ENCODE measurements at regions not wholly inside any gene's neighbourhood (a gene's known extent, or its start where the extent isn't known, plus 50 kb on each side); places are given as distances from the start of the nearest gene placed in this dataset.

GRCh38 chr12:73486256-73486655 lies 1051.4 kb upstream of the ATXN7L3B start:
- Histone ChIP-seq H3K4me2 (replicated peaks; ENCODE audit: low read depth, low read length, poor library complexity, severe bottlenecking) (no peak overlapping the region), H2AFZ (ENCODE audit: insufficient read depth, low read depth, low read length, poor library complexity, severe bottlenecking) (no peak overlapping the region), H3K4me3 (ENCODE audit: control extremely low read depth in 1 of 5, extremely low read depth in 1 of 5, insufficient read depth in 1 of 5, low read depth in 2 of 5, low read length in 4 of 5) (no peak overlapping the region), H3K9ac (ENCODE audit: low read length) (no peak overlapping the region), H3K9me3 (ENCODE audit: control extremely low read depth in 1 of 3, control insufficient read depth in 2 of 3, insufficient read depth in 1 of 3, low read length in 2 of 3) (peaks cover 0 to 3% (median 1%) of the 10 kb centered on the region in 3 donors), H3K79me2 (ENCODE audit: control insufficient read depth, insufficient read depth, low read length) (no peaks in the 10 kb centered on the region), H4K20me1 (ENCODE audit: control insufficient read depth, insufficient read depth, low read length, poor library complexity, severe bottlenecking) (no peaks in the 10 kb centered on the region), H3K27ac (ENCODE audit: low read length in 2 of 2) (no peak overlapping the region), H3K36me3 (replicated peaks in 1 of 2; ENCODE audit: control extremely low read depth in 1 of 2, control insufficient read depth in 1 of 2, extremely low read depth in 1 of 2, insufficient read depth in 2 of 2, low read length in 1 of 2) (no peaks in the 10 kb centered on the region), H3K4me1 (ENCODE audit: control insufficient read depth in 2 of 2, insufficient read depth in 2 of 2, low read length in 2 of 2) (no peaks in the 10 kb centered on the region), H3K27me3 (replicated peaks in 1 of 4; ENCODE audit: control extremely low read depth in 1 of 4, control insufficient read depth in 3 of 4, insufficient read depth in 4 of 4, low read length in 3 of 4) (no peaks in the 10 kb centered on the region)
- POLR2A ChIA-PET: no interaction called here
- Mint-ChIP-seq H3K27ac (no peak overlapping the region), H3K4me3 (no peak overlapping the region), H3K9me3 (ENCODE audit: insufficient read depth) (peaks cover 9% of the 10 kb centered on the region), H3K4me1 (no peaks in the 10 kb centered on the region), H3K27me3 (no peaks in the 10 kb centered on the region)
- no peak for DNase-seq
- intact Hi-C loops (cut with micrococcal nuclease): no loop called here
- no peak for TF ChIP-seq CTCF (IDR thresholded peaks at IDR 0.05)
- TF ChIP-seq EZH2 (IDR thresholded peaks at IDR 0.05; ENCODE audit: borderline replicate concordance, insufficient read depth, low read depth, low read length, poor library complexity, severe bottlenecking): no peak
- ATAC-seq (ENCODE audit: low read depth): no peak
- CTCF ChIA-PET: no interaction called here

GRCh38 chr12:73506611-73507010 lies 1031.0 kb upstream of the ATXN7L3B start:
- H3K4me1 Mint-ChIP-seq: no peaks in the 10 kb centered on the region
- H3K36me3 ChIP-seq (replicated peaks in 1 of 2; ENCODE audit: control extremely low read depth in 1 of 2, control insufficient read depth in 1 of 2, extremely low read depth in 1 of 2, insufficient read depth in 2 of 2, low read length in 1 of 2): no peaks in the 10 kb centered on the region
- H3K27ac ChIP-seq (ENCODE audit: low read length in 2 of 2): no peak overlapping the region
- peaks cover 5% of the 10 kb centered on the region for H3K9me3 Mint-ChIP-seq (ENCODE audit: insufficient read depth)
- WGBS (ENCODE audit: insufficient coverage): no CpG with 5 or more reads among the region's 1 CpG
- H3K9ac ChIP-seq (ENCODE audit: low read length): no peak overlapping the region
- no peaks in the 10 kb centered on the region for H3K27me3 ChIP-seq (replicated peaks in 1 of 4; ENCODE audit: control extremely low read depth in 1 of 4, control insufficient read depth in 3 of 4, insufficient read depth in 4 of 4, low read length in 3 of 4)
- intact Hi-C loops (cut with micrococcal nuclease): no loop called here
- H3K27me3 Mint-ChIP-seq: no peaks in the 10 kb centered on the region
- peaks cover 0 to 6% (median 0%) of the 10 kb centered on the region in 3 donors for H3K9me3 ChIP-seq (ENCODE audit: control extremely low read depth in 1 of 3, control insufficient read depth in 2 of 3, insufficient read depth in 1 of 3, low read length in 2 of 3)
- H2AFZ ChIP-seq (ENCODE audit: insufficient read depth, low read depth, low read length, poor library complexity, severe bottlenecking): no peak overlapping the region
- no peak overlapping the region for H3K4me3 Mint-ChIP-seq
- ChIA-PET CTCF (no interaction called here), POLR2A (no interaction called here)
- H3K4me2 ChIP-seq (replicated peaks; ENCODE audit: low read depth, low read length, poor library complexity, severe bottlenecking): no peak overlapping the region
- H3K79me2 ChIP-seq (ENCODE audit: control insufficient read depth, insufficient read depth, low read length): no peaks in the 10 kb centered on the region
- H3K4me1 ChIP-seq (ENCODE audit: control insufficient read depth in 2 of 2, insufficient read depth in 2 of 2, low read length in 2 of 2): no peaks in the 10 kb centered on the region
- TF ChIP-seq CTCF (IDR thresholded peaks at IDR 0.05) (no peak), EZH2 (IDR thresholded peaks at IDR 0.05; ENCODE audit: borderline replicate concordance, insufficient read depth, low read depth, low read length, poor library complexity, severe bottlenecking) (no peak)
- no peaks in the 10 kb centered on the region for H4K20me1 ChIP-seq (ENCODE audit: control insufficient read depth, insufficient read depth, low read length, poor library complexity, severe bottlenecking)
- no peak for DNase-seq
- no peak for ATAC-seq (ENCODE audit: low read depth)
- no peak overlapping the region for H3K4me3 ChIP-seq (ENCODE audit: control extremely low read depth in 1 of 5, extremely low read depth in 1 of 5, insufficient read depth in 1 of 5, low read depth in 2 of 5, low read length in 4 of 5)
- no peak overlapping the region for H3K27ac Mint-ChIP-seq

All from B cell (primary cell).